GM18870 (cell line): ENCODE measurements at regions not wholly inside any gene's neighbourhood (a gene's known extent, or its start where the extent isn't known, plus 50 kb on each side); places are given as distances from the start of the nearest gene placed in this dataset.
A peak's percentile ranks its signal among the peaks of the same experiment; 100 is the strongest.

ENCODE experiments used
- ATAC-seq: cut with Tn5 transposase; IDR thresholded peaks from one replicate; pipeline ENCODE4 v1.9.1; 2021; ENCODE audit warnings: moderate library complexity; ENCODE audit not compliant: unreplicated experiment

DNA sequence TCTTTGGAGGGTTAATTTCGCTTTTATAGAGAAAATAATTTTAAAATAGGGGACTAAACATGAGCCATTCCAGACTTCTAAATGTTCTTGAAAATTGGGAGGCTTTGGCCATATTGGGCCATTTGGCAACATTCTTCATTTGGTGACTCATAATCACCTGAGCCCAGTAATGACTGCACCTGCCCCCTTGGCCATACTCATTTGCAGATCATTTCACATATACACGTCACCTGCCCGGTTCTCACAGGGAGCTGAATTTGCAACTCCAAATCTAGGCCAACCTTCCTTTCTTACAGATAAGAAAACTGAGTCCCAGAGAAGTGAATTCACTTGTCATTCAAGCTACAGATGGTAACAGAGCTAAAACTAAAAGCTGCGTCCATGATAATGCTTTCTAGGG lies 289.7 kb downstream of the EPHA4 start:
- no peak for ATAC-seq

- no peak for ATAC-seq
Observed at GRCh38 chr2:221283896-221284545, 288.1 kb downstream of the EPHA4 start.

GRCh38 chr2:221285148-221285547 lies 287.0 kb downstream of the EPHA4 start:
- no peak for ATAC-seq

DNA sequence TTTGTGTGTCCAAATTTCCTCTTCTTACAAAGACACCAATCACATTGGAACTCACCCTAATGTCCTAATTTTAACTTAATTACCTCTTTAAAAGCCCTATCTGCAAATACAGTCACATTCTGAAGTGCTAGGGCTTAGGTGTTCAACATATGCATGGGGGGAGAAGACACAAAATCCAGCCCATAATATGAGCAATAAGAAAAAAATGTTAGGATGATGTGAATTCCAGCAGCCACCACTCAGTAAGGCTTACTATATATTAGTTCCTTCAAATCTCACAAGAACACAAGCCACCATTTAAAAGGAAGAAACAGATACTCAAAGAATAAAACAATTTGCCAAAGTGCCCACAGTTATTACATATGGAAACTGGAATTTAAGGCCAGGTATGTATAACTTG lies 285.7 kb downstream of the EPHA4 start:
- ATAC-seq = no peak

- peak; percentile 68 for ATAC-seq
Observed at GRCh38 chr2:221289389-221289788, 282.7 kb downstream of the EPHA4 start.

- ATAC-seq = no peak
Observed at GRCh38 chr2:221289846-221290245, 282.3 kb downstream of the EPHA4 start.

DNA sequence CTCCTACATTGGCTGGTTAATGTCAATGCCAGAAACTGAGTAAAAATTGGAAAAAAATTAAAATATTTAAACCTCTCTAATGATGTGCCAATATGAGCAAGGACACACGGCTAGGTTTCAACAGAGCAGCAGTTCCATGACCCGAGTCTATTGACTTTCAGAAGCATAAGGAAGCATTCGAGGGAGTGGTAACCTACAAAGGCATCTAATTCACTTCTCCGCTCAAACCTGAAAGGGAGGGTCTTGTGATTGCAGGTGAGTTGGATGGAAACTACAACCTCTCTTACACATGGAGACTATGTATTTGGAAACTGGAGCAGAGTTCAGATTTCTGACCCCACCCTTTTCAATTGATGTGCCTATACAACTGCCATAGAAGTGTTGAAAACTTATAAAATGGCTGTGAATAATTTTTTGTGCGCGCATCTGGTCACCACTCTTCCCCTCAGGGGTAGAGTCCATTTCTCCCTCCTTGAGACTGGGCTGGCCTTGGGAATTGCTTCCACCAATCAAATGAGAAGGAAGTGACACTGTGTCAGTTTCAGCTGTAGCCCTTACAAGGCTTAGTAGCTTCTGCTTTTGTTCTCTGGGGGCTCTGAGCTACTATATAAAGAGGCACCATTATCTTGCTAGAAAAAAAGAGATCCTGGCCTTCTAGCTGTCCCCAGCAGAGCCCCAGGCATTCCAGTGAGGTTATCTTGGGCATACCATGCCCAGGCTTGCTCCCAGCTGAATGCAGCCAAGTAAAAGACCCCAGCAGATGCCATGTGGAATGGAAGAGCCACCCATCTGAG lies 278.0 kb downstream of the EPHA4 start:
- no peak for ATAC-seq

- ATAC-seq = no peak
Observed at GRCh38 chr2:221304916-221305315, 267.2 kb downstream of the EPHA4 start.

DNA sequence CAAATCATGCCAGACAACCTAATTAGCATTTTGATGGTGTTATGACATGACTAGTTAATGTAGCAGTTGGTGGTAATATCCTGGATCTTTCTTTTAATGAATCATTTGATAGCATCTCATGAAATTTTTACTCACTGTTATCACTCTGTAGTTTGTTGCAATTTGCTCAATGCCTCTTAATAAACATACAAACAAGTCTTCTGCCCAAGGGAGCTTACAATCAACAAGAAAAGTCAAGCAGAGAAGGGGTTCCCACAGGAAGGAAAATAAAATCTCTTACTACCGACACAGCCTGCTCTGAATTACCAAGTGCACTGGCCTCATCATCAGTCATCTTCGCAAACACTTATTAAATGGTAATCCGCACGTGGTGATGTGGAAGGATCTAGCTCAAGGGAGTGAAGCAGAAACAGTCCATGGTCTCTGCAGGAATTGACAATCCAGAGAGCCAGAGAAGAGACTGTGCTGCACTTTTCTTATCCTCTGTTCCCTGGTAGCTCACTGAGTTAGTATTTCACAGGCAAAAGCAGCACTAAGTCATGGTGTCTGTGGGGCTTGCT lies 263.5 kb downstream of the EPHA4 start:
- ATAC-seq = no peak

- ATAC-seq = no peak
Observed at GRCh38 chr2:221309892-221310583, 262.1 kb downstream of the EPHA4 start.

DNA sequence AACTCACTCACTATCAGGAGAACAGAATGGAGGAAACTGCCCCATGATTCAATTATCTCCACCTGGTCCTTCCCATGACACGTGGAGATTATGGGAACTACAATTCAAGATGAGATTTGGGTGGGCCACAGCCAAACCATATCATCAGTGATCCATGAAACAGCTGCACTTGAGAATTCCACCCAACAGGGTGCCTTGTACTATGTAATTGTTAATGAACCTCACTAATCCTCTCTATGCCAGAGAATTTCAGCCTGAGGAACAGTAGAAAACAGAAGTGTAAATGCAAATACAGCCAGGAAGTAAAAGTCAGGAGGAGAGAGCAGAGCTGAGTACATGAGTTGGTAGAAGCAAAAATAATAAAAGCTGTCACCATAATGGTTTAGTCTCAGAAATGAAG lies 261.4 kb downstream of the EPHA4 start:
- ATAC-seq = no peak

DNA sequence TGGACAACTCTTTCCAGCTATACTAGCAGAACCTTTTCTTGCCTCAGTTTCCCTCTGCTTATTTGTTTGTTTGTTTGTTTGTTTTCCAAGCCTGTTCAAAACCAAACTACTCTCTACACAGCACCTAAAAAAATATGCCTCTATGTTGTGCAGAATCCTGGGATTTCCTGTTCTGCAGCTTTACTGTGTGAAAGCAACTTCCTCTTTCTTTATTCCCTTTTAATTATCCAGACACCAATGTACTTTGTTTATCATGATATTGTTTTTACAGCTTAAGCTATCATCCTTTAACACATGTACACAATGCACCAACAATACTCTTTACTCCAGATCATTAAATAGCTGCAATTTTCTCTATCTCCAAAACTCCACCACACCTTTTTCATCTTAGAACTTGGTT lies 259.5 kb downstream of the EPHA4 start:
- no peak for ATAC-seq

DNA sequence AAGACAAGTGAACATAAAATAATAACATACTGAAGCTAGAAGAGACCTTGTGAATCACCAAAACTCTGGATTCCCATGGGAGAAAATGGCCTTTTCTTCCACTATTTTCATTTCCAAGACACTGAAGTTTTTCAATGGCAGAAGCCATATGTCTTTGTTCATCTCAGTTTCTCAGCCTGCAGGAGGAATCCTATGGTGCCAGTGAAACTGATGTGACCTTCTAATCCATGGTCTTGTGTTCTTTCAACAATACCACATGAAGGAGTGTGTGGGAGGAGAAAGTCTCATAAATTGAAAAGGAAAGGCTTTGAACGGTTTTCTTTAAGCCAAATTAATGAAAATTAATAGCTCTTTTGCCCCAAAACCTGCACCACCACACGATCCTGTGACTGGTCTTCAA lies 257.3 kb downstream of the EPHA4 start:
- no peak for ATAC-seq

GRCh38 chr2:221318376-221319130 lies 253.6 kb downstream of the EPHA4 start:
- no peak for ATAC-seq

- no peak for ATAC-seq
Observed at GRCh38 chr2:221322741-221323140, 249.4 kb downstream of the EPHA4 start.

GRCh38 chr2:221323513-221323912 lies 248.6 kb downstream of the EPHA4 start:
- ATAC-seq = peak; percentile 52

GRCh38 chr2:221330436-221330835 lies 241.7 kb downstream of the EPHA4 start:
- no peak for ATAC-seq

DNA sequence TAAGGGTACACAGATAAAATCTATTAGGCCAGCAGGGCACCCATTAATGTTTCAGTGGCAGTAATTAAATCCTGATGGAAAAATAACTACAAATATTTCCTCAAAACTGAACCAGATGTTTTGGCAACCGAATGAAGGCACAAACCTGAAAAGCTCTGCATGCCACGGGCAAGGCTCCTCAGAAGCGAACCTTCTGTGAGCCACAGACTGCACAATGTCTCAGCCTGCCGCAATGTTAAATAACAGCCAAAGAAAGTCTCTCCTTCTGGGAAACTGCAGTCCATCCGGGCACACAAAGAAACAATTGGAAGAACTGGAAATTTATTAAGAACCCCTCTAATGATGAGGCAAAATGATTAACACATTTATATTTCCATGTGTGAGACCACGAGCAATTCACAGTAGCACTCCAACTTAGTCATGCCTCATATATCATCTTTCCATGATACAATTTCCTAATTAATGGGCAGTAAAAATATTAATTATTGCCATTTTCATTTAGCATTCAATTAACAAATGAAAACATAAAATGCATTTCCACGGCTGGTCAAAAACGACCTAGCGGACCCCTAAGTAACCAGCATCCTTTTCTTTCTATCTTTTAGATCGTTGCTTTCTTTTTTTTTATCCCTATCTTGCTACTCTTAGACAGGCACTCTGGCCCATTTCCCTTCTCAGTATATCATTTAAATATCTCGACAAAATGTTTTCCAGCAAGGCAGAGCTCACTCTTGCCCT lies 237.5 kb downstream of the EPHA4 start:
- ATAC-seq = no peak

DNA sequence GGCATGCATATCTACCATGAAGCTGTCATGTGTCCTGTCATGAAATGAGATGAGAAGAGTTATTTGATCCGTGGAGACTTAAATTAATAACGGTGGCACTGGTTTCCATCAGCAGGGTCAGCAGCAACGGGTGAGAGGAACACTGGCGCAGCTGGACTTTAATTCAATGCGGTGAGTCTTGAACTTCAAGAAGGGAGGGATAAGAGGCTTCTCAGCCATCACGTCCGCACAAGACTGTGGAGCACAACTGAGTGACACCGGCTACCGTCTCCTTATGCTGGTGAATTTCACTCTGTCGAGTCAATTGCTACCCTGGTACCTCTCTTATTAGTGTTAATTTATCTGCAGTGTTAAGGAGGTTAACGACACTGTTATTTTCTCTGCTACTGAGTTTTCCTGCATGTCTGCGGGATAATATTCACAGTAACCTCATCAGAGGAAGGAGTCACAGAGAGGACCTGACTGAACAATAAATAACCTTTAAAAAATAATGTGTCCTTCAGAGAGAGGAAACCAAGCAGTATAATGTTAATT lies 236.8 kb downstream of the EPHA4 start:
- no peak for ATAC-seq

- no peak for ATAC-seq
Observed at GRCh38 chr2:221336967-221337366, 235.1 kb downstream of the EPHA4 start.
